MM.1S (cell line): ENCODE measurements at regions not wholly inside any gene's neighbourhood (a gene's known extent, or its start where the extent isn't known, plus 50 kb on each side); places are given as distances from the start of the nearest gene placed in this dataset.

Experiments
- EZH2 ChIP-seq: fragments of 300-600 bp; sonication (generic); optimal IDR thresholded peaks from 2 replicates; pipeline ENCODE3; 2017; ENCODE audit warnings: low read depth, mild to moderate bottlenecking, antibody characterized with exemption, low read length, mixed read lengths
- TF ChIP-seq, protein P1 (sequence below): fragments of 300-600 bp; sonication (generic); IDR thresholded peaks from 2 replicates; pipeline ENCODE4 v1.5.1; 2016; ENCODE audit warnings: antibody characterized with exemption, low read length, mixed read lengths

DNA sequence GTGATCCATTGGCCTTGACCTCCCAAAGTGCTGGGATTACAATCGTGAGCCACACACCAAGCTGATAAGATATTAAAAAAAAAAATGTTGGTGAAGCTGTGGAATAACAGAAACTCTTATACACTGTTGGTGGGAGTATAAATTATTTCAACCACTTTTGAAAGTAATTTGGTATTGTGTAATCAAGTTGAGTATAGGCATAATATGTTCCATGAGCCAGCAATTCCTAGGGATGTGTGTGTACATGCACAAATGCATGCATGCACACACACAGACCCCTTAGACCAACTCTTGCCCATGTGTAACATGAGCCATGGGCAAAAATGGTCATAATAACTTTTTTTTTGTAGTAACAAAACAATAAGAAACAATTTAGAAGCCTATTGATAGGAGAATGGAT lies 130.2 kb upstream of the ANKRD28 start:
- TF ChIP-seq, protein P1, sequence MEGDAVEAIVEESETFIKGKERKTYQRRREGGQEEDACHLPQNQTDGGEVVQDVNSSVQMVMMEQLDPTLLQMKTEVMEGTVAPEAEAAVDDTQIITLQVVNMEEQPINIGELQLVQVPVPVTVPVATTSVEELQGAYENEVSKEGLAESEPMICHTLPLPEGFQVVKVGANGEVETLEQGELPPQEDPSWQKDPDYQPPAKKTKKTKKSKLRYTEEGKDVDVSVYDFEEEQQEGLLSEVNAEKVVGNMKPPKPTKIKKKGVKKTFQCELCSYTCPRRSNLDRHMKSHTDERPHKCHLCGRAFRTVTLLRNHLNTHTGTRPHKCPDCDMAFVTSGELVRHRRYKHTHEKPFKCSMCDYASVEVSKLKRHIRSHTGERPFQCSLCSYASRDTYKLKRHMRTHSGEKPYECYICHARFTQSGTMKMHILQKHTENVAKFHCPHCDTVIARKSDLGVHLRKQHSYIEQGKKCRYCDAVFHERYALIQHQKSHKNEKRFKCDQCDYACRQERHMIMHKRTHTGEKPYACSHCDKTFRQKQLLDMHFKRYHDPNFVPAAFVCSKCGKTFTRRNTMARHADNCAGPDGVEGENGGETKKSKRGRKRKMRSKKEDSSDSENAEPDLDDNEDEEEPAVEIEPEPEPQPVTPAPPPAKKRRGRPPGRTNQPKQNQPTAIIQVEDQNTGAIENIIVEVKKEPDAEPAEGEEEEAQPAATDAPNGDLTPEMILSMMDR, result no peak
- TF ChIP-seq EZH2, result no peak
